Ishikawa (cell line): ENCODE measurements at regions not wholly inside any gene's neighbourhood (a gene's known extent, or its start where the extent isn't known, plus 50 kb on each side); places are given as distances from the start of the nearest gene placed in this dataset.
A peak's percentile ranks its signal among the peaks of the same experiment; 100 is the strongest.

ENCODE experiments used
- CEBPB ChIP-seq: IDR thresholded peaks from 2 replicates; pipeline ENCODE4 v1.6.1; 2012
- CREB1 ChIP-seq: IDR thresholded peaks from 2 replicates; pipeline ENCODE4 v1.6.1; 2012; ENCODE audit warnings: low read depth
- EGR1 ChIP-seq: IDR thresholded peaks from 2 replicates; pipeline ENCODE4 v1.6.1; 2012
- EP300 ChIP-seq: IDR thresholded peaks from 2 replicates; pipeline ENCODE4 v1.6.1; 2012; ENCODE audit warnings: borderline replicate concordance
- FOXM1 ChIP-seq: IDR thresholded peaks from 2 replicates; pipeline ENCODE4 v1.6.1; 2012; ENCODE audit warnings: low read depth, borderline replicate concordance
- NFIC ChIP-seq: IDR thresholded peaks from 2 replicates; pipeline ENCODE4 v1.6.1; 2012
- RAD21 ChIP-seq: IDR thresholded peaks from 2 replicates; pipeline ENCODE4 v1.6.1; 2012; ENCODE audit warnings: low read depth
- TAF1 ChIP-seq: IDR thresholded peaks from 2 replicates; pipeline ENCODE4 v1.6.1; 2012; ENCODE audit warnings: low read depth, mild to moderate bottlenecking
- TCF12 ChIP-seq: IDR thresholded peaks from 2 replicates; pipeline ENCODE4 v1.6.1; 2012; ENCODE audit warnings: low read depth
- TEAD4 ChIP-seq: IDR thresholded peaks from 2 replicates; pipeline ENCODE4 v1.6.1; 2012
- YY1 ChIP-seq: IDR thresholded peaks from 2 replicates; pipeline ENCODE4 v1.6.1; 2012; ENCODE audit warnings: low read depth
- ZBTB7A ChIP-seq: IDR thresholded peaks from 2 replicates; pipeline ENCODE4 v1.6.1; 2012; ENCODE audit warnings: low read depth
- TF ChIP-seq, protein P1 (sequence below): IDR thresholded peaks from 2 replicates; pipeline ENCODE4 v1.6.1; 2012; ENCODE audit warnings: low read depth, mild to moderate bottlenecking
- TF ChIP-seq, protein P2 (sequence below): IDR thresholded peaks from 2 replicates; pipeline ENCODE4 v1.6.1; 2012
- TF ChIP-seq, protein P3 (sequence below): IDR thresholded peaks from 2 replicates; pipeline ENCODE4 v1.6.1; 2012

DNA sequence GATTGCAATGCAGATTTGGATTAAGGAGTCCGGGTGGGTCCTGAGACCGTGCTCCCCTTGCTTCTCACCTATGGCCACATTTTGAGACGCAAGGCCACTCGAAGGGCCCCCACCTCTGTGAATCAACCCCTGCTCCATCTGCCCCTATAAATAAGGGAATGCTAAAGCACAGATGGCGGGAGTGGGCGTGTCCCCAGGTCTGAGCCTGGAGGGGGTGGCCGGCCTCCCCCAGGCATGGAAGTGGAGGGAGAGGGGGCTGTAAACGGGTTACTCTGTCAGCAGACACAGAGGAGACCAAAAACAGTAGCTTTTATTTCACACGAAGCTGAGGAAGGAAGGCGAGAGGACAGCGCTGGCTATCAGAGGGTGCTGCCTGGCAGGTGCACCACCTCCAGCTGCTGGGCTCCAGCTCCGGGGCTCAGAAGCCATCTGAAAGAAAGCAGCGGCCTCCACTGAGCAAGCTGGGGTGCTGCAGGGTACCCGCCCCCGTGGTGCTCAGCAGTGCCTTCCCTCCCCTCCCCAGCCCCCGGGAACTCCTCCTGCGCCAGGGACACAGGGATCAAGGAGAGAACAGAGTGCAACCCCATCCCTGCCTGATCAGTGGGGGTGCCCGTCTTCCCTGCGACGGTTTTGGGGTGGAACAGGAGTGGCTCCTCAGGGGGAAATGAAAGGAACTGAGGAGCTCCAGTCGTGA is 56.7 kb upstream of the RAB6C start:
- TF ChIP-seq ZBTB7A, result no peak
- TF ChIP-seq, protein P1, sequence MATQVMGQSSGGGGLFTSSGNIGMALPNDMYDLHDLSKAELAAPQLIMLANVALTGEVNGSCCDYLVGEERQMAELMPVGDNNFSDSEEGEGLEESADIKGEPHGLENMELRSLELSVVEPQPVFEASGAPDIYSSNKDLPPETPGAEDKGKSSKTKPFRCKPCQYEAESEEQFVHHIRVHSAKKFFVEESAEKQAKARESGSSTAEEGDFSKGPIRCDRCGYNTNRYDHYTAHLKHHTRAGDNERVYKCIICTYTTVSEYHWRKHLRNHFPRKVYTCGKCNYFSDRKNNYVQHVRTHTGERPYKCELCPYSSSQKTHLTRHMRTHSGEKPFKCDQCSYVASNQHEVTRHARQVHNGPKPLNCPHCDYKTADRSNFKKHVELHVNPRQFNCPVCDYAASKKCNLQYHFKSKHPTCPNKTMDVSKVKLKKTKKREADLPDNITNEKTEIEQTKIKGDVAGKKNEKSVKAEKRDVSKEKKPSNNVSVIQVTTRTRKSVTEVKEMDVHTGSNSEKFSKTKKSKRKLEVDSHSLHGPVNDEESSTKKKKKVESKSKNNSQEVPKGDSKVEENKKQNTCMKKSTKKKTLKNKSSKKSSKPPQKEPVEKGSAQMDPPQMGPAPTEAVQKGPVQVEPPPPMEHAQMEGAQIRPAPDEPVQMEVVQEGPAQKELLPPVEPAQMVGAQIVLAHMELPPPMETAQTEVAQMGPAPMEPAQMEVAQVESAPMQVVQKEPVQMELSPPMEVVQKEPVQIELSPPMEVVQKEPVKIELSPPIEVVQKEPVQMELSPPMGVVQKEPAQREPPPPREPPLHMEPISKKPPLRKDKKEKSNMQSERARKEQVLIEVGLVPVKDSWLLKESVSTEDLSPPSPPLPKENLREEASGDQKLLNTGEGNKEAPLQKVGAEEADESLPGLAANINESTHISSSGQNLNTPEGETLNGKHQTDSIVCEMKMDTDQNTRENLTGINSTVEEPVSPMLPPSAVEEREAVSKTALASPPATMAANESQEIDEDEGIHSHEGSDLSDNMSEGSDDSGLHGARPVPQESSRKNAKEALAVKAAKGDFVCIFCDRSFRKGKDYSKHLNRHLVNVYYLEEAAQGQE, result no peak
- TF ChIP-seq, protein P2, sequence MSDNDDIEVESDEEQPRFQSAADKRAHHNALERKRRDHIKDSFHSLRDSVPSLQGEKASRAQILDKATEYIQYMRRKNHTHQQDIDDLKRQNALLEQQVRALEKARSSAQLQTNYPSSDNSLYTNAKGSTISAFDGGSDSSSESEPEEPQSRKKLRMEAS, result no peak
- TF ChIP-seq TAF1, result no peak
- no peak for TF ChIP-seq EGR1
- TF ChIP-seq YY1, result no peak
- no peak for TF ChIP-seq CREB1
- no peak for TF ChIP-seq FOXM1
- no peak for TF ChIP-seq RAD21
- TF ChIP-seq CEBPB, result no peak

DNA sequence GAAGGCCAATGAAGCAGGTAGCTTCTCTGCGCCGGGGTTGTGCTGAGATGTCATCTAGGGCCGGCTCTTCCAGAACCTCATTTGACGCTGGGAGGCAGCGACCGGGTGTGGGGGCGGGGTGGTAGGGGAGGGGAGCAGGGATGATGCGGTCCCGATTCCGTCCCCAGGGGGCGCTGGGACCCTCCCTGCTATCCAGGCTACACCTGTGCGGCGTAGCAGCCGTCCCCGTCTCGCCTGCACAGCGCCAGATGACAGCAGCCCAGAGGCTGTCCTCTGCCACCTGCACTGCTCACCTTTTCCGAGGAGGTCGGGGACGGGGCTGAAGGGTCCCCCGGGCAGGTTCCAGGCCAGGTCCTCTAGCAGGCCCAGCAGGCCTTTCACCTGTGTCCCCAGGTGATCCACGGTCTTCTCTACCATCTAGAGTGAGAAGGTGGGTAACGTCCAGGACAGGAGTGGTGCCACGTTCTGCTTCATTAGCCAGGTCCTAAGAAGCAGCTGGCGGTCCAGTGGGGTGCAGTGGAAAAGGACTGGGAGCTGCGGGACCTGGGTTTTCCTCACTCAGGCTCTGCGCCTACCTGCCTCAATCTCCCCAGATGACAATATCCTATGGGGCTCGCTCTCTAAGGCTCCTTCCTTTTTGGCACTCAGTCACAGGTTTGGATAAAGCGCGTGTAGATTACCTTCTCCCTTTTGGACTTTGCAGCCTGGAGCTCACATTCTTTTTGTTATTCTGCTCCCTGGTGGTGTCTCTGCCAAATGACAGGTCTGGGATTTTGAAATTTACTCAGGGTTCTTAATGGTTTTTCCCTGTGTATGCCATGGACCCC is 56.0 kb upstream of the RAB6C start:
- TF ChIP-seq RAD21 (peak; percentile 80), EP300 (no peak)

DNA sequence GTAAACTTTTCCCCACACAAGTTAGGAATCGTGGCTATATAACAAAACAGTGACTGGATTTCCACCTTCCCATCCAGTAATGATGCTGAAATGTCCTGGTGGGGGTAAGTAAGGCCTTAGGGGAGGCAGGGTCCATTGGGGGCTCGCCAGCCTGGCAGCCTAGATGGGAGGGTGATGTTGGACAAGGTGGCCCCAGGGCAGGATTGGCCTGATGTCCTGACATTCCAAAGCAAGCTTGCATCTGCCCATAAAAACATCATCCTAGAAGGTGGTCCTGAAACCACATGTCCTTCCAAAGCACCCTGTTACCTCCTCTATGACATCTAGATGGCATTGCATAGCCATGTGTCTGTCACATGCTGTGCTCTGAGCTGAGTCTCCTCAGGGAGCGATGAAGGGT is 54.1 kb upstream of the RAB6C start:
- TF ChIP-seq, protein P2, result no peak
- TF ChIP-seq TAF1 (no peak), CEBPB (no peak), ZBTB7A (no peak), YY1 (no peak), EP300 (no peak), CREB1 (no peak)

DNA sequence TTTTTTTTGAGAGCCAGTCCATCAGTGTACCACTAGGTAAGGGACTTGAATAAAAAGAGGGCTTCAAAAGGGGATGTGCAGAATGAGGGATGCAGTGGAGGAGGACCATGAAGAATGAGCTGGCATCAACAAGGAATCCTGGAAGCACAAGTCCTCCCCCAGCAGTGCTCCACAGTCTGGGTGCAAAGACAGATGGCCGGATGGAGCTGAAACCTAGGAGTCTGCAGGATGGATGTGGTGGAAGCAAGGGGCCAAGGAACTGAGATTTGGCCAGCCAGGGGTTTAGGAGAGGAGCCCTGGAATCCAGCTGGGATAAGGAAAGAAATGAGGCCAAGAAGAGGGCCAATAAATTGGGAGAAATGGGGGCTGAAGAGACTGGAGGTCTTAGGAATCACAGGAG is 51.8 kb upstream of the RAB6C start:
- no peak for TF ChIP-seq TEAD4

DNA sequence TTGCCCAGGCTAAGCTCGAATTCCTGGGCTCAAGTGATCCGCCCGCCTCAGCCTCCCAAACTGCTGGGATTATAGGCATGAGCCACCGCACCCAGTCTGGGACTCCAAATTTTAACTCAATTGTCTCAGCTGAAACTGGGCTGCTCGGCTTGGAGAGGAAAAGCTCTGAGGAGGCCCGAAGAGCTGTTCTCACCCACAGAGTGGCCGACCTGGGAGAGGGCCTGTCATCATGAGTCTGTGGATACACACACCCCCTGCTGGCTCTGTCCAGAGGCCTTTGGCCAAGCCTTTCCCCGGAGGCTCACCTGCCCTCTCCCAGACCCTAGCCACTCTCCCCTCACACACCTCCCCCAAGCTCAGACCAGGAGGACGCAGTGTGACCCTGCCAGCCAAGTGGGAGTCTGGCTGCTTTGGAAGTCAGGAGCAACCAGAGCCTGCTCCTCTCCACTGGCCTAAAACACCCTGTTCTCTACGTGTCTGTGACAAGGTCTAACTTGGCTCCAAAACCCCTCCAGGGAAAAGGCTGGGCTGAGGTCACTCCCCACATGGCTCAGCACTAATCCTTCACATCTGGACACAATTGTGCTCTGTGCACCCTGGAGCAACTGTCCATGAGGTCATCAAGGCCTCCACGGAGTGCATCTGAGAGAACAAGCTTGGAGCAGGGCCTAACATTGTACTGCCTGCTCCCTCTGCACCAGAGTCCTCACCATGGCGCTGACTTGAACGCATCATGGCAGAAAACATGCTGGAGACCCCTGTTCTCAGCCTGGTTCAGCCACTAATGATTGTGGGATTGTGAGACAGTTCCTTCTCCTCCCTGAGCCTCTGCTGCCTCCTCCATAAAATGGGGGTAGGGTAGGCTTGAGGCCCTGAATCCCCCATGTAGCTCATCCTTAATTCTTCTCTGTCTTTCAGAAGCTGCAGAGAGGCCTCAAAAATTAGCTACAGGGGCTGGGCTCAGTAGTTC is 49.9 kb upstream of the RAB6C start:
- TF ChIP-seq TAF1, result no peak
- TF ChIP-seq NFIC, result no peak
- no peak for TF ChIP-seq EGR1
- TF ChIP-seq, protein P1, result no peak
- TF ChIP-seq RAD21, result no peak
- TF ChIP-seq YY1, result no peak
- TF ChIP-seq CREB1, result no peak
- TF ChIP-seq FOXM1, result no peak
- no peak for TF ChIP-seq CEBPB
- TF ChIP-seq, protein P3, sequence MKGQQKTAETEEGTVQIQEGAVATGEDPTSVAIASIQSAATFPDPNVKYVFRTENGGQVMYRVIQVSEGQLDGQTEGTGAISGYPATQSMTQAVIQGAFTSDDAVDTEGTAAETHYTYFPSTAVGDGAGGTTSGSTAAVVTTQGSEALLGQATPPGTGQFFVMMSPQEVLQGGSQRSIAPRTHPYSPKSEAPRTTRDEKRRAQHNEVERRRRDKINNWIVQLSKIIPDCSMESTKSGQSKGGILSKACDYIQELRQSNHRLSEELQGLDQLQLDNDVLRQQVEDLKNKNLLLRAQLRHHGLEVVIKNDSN, result no peak
- TF ChIP-seq ZBTB7A, result no peak
- TF ChIP-seq TEAD4, result no peak
- TF ChIP-seq, protein P2, result no peak
- no peak for TF ChIP-seq TCF12
- no peak for TF ChIP-seq EP300
